NB4 (cell line): ENCODE measurements at regions not wholly inside any gene's neighbourhood (a gene's known extent, or its start where the extent isn't known, plus 50 kb on each side); places are given as distances from the start of the nearest gene placed in this dataset.

ENCODE experiments used
- MYC ChIP-seq: IDR thresholded peaks from 2 replicates; pipeline ENCODE4 v1.6.1; 2011; ENCODE audit warnings: low read depth, low read length
- POLR2A ChIP-seq: IDR thresholded peaks from 2 replicates; pipeline ENCODE4 v1.6.1; 2011; ENCODE audit warnings: mild to moderate bottlenecking; ENCODE audit not compliant: insufficient read length; ENCODE audit errors: extremely low read depth
- TF ChIP-seq, protein P1 (sequence below): IDR thresholded peaks from one replicate; pipeline ENCODE4 v1.5.1; 2012; ENCODE audit warnings: low read depth, low read length

DNA sequence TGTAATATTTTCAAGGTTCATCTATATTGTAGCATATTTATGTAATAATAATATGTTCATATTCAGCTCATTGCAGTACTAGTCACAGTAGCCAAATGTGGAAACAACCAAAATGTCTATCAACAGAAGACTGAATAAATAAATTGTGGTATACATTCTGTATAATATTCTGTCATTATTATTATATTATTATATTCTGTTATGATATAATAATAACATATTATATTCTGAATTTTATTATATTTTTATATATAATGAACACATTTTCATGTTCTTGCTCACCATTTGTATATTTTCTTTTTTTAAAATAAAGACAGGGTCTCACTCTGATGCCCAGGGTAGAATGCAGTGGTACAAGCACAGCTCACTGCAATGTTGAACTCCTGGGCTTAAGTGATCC is 91.2 kb upstream of the STARD3NL start:
- TF ChIP-seq, protein P1, sequence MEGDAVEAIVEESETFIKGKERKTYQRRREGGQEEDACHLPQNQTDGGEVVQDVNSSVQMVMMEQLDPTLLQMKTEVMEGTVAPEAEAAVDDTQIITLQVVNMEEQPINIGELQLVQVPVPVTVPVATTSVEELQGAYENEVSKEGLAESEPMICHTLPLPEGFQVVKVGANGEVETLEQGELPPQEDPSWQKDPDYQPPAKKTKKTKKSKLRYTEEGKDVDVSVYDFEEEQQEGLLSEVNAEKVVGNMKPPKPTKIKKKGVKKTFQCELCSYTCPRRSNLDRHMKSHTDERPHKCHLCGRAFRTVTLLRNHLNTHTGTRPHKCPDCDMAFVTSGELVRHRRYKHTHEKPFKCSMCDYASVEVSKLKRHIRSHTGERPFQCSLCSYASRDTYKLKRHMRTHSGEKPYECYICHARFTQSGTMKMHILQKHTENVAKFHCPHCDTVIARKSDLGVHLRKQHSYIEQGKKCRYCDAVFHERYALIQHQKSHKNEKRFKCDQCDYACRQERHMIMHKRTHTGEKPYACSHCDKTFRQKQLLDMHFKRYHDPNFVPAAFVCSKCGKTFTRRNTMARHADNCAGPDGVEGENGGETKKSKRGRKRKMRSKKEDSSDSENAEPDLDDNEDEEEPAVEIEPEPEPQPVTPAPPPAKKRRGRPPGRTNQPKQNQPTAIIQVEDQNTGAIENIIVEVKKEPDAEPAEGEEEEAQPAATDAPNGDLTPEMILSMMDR = no peak
- TF ChIP-seq MYC = no peak
- no peak for TF ChIP-seq POLR2A
